DND-41 (cell line): ENCODE measurements at regions not wholly inside any gene's neighbourhood (a gene's known extent, or its start where the extent isn't known, plus 50 kb on each side); places are given as distances from the start of the nearest gene placed in this dataset.

ENCODE experiments used
- CTCF ChIP-seq: IDR thresholded peaks from 2 replicates; pipeline ENCODE4 v1.5.1; 2012; ENCODE audit warnings: borderline replicate concordance, low read length, moderate library complexity, mild to moderate bottlenecking; ENCODE audit not compliant: poor library complexity, severe bottlenecking; ENCODE audit errors: extremely low read depth
- EZH2 ChIP-seq: IDR thresholded peaks from 3 replicates; pipeline ENCODE4 v1.6.1; 2012; ENCODE audit warnings: borderline replicate concordance, low read depth, mild to moderate bottlenecking, moderate library complexity, low read length, inconsistent platforms; ENCODE audit not compliant: severe bottlenecking

GRCh38 chrX:129316461-129316860 lies 206.8 kb downstream of the SMARCA1 start:
- no peak for TF ChIP-seq CTCF
- no peak for TF ChIP-seq EZH2
